ENCODE measurements at regions not wholly inside any gene's neighbourhood (a gene's known extent, or its start where the extent isn't known, plus 50 kb on each side); places are given as distances from the start of the nearest gene placed in this dataset.

DNA sequence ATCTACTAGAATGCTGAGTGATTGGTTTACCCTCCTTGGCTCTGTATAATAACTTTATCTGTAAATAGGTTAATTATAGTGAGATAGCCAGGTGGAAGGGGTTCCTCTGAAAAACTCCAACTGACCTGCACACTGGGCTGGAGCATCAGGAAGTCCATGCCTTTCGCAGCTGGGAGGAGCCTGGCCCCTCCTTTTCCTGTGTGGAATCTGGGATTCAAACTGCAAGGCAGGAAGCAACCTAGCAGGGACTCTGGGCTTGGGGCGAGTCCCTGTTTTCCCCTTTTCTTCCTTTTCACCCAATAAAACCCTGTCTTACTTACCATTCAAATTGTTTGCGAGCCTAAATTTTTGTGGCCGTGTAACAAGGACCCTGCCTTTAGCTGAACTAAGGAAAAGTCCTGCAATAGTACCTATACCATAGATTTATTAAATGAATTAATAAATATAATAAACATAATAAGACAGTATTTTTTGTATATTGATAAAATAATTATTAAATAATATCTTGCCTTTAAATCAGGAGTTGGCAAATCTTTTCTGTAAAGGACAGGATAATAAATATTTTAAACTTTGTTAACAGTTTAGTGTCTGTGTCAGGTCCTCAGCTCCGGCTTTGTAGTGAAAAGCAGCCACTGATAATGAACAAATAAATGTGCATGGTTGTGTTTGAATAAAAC is 406.2 kb upstream of the MMS22L start:
- H3K27ac ChIP-seq (ENCODE audit: low read depth, low read length), result no peak overlapping the region
- H3K36me3 ChIP-seq (ENCODE audit: control insufficient read depth in 3 of 3, insufficient read depth in 3 of 3, low read length in 3 of 3), result no peaks in the 10 kb centered on the region
- H3K9me3 ChIP-seq (ENCODE audit: control insufficient read depth in 3 of 3, low read length in 3 of 3), result no peaks in the 10 kb centered on the region
- H3K9ac ChIP-seq (ENCODE audit: low read depth in 1 of 3, low read length in 3 of 3), result no peak overlapping the region
- H3K4me1 ChIP-seq (ENCODE audit: control insufficient read depth in 3 of 3, insufficient read depth in 3 of 3, low read length in 3 of 3), result no peaks in the 10 kb centered on the region
- H3K27me3 ChIP-seq (ENCODE audit: control insufficient read depth in 3 of 3, insufficient read depth in 3 of 3, low read length in 3 of 3), result no peaks in the 10 kb centered on the region
- no peak overlapping the region for H3K4me3 ChIP-seq (ENCODE audit: low read length in 3 of 3)

DNA sequence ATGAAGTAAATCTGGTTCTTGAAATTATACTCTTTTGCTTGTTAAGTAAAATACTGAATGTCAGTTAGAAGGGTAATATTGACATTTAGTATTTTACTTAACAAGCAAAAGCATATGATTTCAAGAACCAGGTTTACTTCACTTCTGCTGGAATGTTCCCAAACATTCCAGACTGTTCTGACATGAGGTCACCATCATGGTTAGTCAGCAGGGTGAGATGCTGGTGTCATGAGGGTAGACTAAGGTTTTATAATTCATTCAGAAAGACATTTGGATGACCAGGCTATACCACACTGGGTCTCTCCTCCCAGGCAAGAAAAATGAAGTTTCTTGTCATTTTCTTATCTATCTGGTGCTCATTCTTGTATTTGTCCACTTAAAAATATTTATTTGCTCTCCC is 414.4 kb upstream of the MMS22L start:
- Histone ChIP-seq H3K9me3 (ENCODE audit: control insufficient read depth in 3 of 3, low read length in 3 of 3) (no peaks in the 10 kb centered on the region), H3K36me3 (ENCODE audit: control insufficient read depth in 3 of 3, insufficient read depth in 3 of 3, low read length in 3 of 3) (no peaks in the 10 kb centered on the region), H3K4me3 (ENCODE audit: low read length in 3 of 3) (no peak overlapping the region), H3K4me1 (ENCODE audit: control insufficient read depth in 3 of 3, insufficient read depth in 3 of 3, low read length in 3 of 3) (no peaks in the 10 kb centered on the region), H3K27ac (ENCODE audit: low read depth, low read length) (no peak overlapping the region), H3K27me3 (ENCODE audit: control insufficient read depth in 3 of 3, insufficient read depth in 3 of 3, low read length in 3 of 3) (no peaks in the 10 kb centered on the region), H3K9ac (ENCODE audit: low read depth in 1 of 3, low read length in 3 of 3) (no peak overlapping the region)

DNA sequence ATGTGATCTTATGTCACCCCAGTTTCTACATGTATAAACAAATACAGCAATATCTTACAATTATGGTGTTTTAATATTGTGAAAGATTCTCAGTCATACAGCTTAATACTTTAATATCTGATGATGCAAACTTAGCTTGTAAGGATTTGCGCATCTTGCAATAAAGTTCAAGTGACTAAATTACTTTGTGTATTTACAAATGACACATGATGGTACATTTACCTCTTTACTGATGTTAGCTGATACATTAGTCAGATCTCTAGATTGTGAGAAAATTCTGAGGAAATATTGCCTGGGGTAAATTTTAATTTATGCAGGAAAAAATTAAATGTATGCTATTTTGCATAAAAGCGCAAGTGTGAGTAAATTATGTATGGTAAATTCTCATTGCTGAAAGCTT is 418.8 kb upstream of the MMS22L start:
- H3K4me1 ChIP-seq (ENCODE audit: control insufficient read depth in 3 of 3, insufficient read depth in 3 of 3, low read length in 3 of 3), result no peaks in the 10 kb centered on the region

DNA sequence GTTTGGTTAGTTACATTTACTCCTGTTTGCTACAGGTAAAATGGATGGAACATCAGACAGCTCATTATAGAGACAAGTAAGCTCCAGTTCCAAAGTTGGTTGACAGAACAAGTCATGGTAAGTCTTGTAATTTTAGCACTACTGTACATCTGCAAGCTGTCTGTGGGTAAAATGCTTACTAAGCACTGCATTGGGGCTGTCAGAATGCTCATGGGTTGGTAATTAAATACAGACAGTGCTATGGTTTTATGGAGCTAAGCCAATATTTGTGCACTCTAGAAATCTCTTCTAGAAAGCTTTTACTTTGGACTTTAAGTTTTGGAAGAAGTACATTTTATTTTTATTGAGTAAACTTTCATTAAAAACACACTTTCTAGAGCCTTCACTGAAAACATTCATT is 419.2 kb upstream of the MMS22L start:
- Histone ChIP-seq H3K27ac (ENCODE audit: low read depth, low read length) (no peak overlapping the region), H3K36me3 (ENCODE audit: control insufficient read depth in 3 of 3, insufficient read depth in 3 of 3, low read length in 3 of 3) (no peaks in the 10 kb centered on the region), H3K4me1 (ENCODE audit: control insufficient read depth in 3 of 3, insufficient read depth in 3 of 3, low read length in 3 of 3) (no peaks in the 10 kb centered on the region), H3K4me3 (ENCODE audit: low read length in 3 of 3) (no peak overlapping the region), H3K9ac (ENCODE audit: low read depth in 1 of 3, low read length in 3 of 3) (no peak overlapping the region), H3K9me3 (ENCODE audit: control insufficient read depth in 3 of 3, low read length in 3 of 3) (no peaks in the 10 kb centered on the region), H3K27me3 (ENCODE audit: control insufficient read depth in 3 of 3, insufficient read depth in 3 of 3, low read length in 3 of 3) (no peaks in the 10 kb centered on the region)

More for the DNA sequence above, 418.8 kb upstream of the MMS22L start:
- no peak overlapping the region for H3K27ac ChIP-seq (ENCODE audit: low read depth, low read length)
- H3K27me3 ChIP-seq (ENCODE audit: control insufficient read depth in 3 of 3, insufficient read depth in 3 of 3, low read length in 3 of 3), result no peaks in the 10 kb centered on the region
- H3K4me3 ChIP-seq (ENCODE audit: low read length in 3 of 3), result no peak overlapping the region
- no peak overlapping the region for H3K9ac ChIP-seq (ENCODE audit: low read depth in 1 of 3, low read length in 3 of 3)
- H3K9me3 ChIP-seq (ENCODE audit: control insufficient read depth in 3 of 3, low read length in 3 of 3), result no peaks in the 10 kb centered on the region
- no peaks in the 10 kb centered on the region for H3K36me3 ChIP-seq (ENCODE audit: control insufficient read depth in 3 of 3, insufficient read depth in 3 of 3, low read length in 3 of 3)

DNA sequence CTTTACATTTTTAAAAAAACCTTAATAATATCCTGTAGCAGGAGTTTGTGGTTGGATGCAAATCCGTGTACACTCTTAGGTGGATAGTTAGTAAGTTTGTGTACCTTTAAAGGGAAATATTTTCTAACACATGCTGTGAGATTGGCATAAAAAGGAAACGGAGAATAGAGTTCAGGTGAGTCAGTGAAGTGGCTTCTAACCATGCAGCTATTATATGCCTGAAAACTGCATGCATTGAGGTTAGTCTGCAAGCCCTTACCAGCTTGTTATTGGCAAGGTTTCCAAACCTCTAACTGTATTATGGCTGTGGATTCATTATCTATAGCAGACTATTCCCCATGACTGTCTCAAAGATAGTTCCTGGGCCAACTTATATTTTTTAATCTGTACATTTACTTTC is 420.6 kb upstream of the MMS22L start:
- no peaks in the 10 kb centered on the region for H3K27me3 ChIP-seq (ENCODE audit: control insufficient read depth in 3 of 3, insufficient read depth in 3 of 3, low read length in 3 of 3)
- H3K36me3 ChIP-seq (ENCODE audit: control insufficient read depth in 3 of 3, insufficient read depth in 3 of 3, low read length in 3 of 3), result no peaks in the 10 kb centered on the region
- H3K9ac ChIP-seq (ENCODE audit: low read depth in 1 of 3, low read length in 3 of 3), result no peak overlapping the region
- H3K9me3 ChIP-seq (ENCODE audit: control insufficient read depth in 3 of 3, low read length in 3 of 3), result no peaks in the 10 kb centered on the region
- no peak overlapping the region for H3K4me3 ChIP-seq (ENCODE audit: low read length in 3 of 3)
- H3K27ac ChIP-seq (ENCODE audit: low read depth, low read length), result no peak overlapping the region
- no peaks in the 10 kb centered on the region for H3K4me1 ChIP-seq (ENCODE audit: control insufficient read depth in 3 of 3, insufficient read depth in 3 of 3, low read length in 3 of 3)

DNA sequence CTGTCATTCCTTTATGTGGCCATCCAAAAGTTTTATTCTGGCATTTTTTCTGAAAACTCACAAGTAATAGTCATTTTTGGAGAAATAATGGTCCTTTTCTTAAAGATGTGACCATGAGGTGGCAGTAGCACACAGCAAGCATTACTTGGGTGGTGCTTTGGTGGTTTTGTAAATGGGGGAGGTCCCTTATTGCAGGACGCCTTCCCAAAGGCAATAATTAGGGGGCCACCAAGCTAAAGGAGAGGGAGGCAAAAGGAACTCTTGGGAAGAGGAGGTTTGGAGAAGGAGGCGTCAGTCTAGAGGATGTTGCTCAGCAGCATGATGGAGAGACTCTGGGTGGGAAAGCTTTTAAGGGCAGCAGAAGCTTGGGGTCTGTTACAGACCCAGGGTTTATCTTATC is 422.6 kb upstream of the MMS22L start:
- H3K9me3 ChIP-seq (ENCODE audit: control insufficient read depth in 3 of 3, low read length in 3 of 3), result no peaks in the 10 kb centered on the region
- no peaks in the 10 kb centered on the region for H3K27me3 ChIP-seq (ENCODE audit: control insufficient read depth in 3 of 3, insufficient read depth in 3 of 3, low read length in 3 of 3)
- no peak overlapping the region for H3K4me3 ChIP-seq (ENCODE audit: low read length in 3 of 3)
- H3K4me1 ChIP-seq (ENCODE audit: control insufficient read depth in 3 of 3, insufficient read depth in 3 of 3, low read length in 3 of 3), result no peaks in the 10 kb centered on the region
- no peak overlapping the region for H3K9ac ChIP-seq (ENCODE audit: low read depth in 1 of 3, low read length in 3 of 3)
- no peak overlapping the region for H3K27ac ChIP-seq (ENCODE audit: low read depth, low read length)
- no peaks in the 10 kb centered on the region for H3K36me3 ChIP-seq (ENCODE audit: control insufficient read depth in 3 of 3, insufficient read depth in 3 of 3, low read length in 3 of 3)

DNA sequence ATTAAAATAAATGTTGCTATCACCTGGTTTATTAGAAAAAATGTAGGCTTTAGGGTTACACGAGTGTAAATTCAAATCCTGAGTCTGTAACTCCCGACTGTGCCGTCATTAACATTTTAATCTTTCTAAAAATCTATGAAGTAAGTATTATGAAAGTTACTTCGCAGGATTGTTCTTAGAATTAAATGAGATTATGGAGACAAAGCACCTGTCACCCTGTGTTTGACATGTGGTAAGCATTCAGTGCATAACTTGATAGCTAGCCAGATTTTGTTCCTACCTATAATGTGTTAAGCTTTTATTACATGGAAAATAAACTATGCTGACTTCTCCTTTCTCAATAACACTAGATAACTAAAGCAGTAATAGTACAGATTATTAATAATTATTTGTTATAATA is 429.7 kb upstream of the MMS22L start:
- Histone ChIP-seq H3K4me3 (ENCODE audit: low read length in 3 of 3) (no peak overlapping the region), H3K9ac (ENCODE audit: low read depth in 1 of 3, low read length in 3 of 3) (no peak overlapping the region), H3K27me3 (ENCODE audit: control insufficient read depth in 3 of 3, insufficient read depth in 3 of 3, low read length in 3 of 3) (no peaks in the 10 kb centered on the region), H3K36me3 (ENCODE audit: control insufficient read depth in 3 of 3, insufficient read depth in 3 of 3, low read length in 3 of 3) (no peaks in the 10 kb centered on the region), H3K4me1 (ENCODE audit: control insufficient read depth in 3 of 3, insufficient read depth in 3 of 3, low read length in 3 of 3) (no peaks in the 10 kb centered on the region), H3K27ac (ENCODE audit: low read depth, low read length) (no peak overlapping the region), H3K9me3 (ENCODE audit: control insufficient read depth in 3 of 3, low read length in 3 of 3) (no peaks in the 10 kb centered on the region)

DNA sequence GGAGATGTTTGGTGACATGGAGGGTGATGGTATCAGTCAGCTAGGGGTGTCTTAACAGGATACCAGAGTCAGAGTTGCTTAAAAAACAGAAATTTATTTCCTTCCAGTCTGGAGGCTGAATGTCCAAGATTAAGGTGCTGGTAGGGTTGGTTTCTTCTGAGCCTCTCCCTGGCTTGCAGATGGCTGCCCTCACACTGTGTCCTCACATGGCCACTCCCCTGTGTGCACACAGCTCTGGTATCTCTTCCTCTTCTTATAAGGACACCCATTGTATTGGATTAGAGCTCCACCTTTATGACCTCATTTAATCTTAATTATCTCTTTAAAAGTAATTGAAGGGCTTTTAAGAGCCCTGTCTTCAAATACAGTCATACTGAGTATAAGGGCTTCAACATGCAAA is 431.8 kb upstream of the MMS22L start:
- Histone ChIP-seq H3K9ac (ENCODE audit: low read depth in 1 of 3, low read length in 3 of 3) (no peak overlapping the region), H3K9me3 (ENCODE audit: control insufficient read depth in 3 of 3, low read length in 3 of 3) (no peaks in the 10 kb centered on the region), H3K36me3 (ENCODE audit: control insufficient read depth in 3 of 3, insufficient read depth in 3 of 3, low read length in 3 of 3) (no peaks in the 10 kb centered on the region), H3K4me1 (ENCODE audit: control insufficient read depth in 3 of 3, insufficient read depth in 3 of 3, low read length in 3 of 3) (no peaks in the 10 kb centered on the region), H3K4me3 (ENCODE audit: low read length in 3 of 3) (no peak overlapping the region), H3K27ac (ENCODE audit: low read depth, low read length) (no peak overlapping the region), H3K27me3 (ENCODE audit: control insufficient read depth in 3 of 3, insufficient read depth in 3 of 3, low read length in 3 of 3) (no peaks in the 10 kb centered on the region)

DNA sequence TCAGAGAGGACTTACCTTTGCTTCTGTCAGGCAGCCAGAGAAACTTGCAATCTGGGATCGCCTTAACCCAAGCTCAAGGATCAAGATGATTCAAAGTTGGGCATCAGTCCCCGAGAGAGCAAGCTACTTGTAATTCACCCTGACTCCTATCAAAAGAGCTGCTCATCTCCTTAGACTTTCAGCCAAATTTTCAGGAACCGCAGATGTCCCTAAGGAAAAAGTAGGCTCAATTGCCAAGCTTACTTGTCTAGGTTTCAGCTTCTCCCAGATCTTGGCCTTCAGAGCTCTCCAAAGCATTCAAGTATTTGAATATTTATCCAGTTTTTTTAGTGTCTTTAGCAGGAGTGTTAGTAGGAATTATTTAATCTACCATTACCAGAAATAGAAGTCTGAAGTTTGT is 434.1 kb upstream of the MMS22L start:
- Histone ChIP-seq H3K4me3 (ENCODE audit: low read length in 3 of 3) (no peak overlapping the region), H3K9me3 (ENCODE audit: control insufficient read depth in 3 of 3, low read length in 3 of 3) (no peaks in the 10 kb centered on the region), H3K27ac (ENCODE audit: low read depth, low read length) (no peak overlapping the region), H3K36me3 (ENCODE audit: control insufficient read depth in 3 of 3, insufficient read depth in 3 of 3, low read length in 3 of 3) (no peaks in the 10 kb centered on the region), H3K4me1 (ENCODE audit: control insufficient read depth in 3 of 3, insufficient read depth in 3 of 3, low read length in 3 of 3) (no peaks in the 10 kb centered on the region), H3K27me3 (ENCODE audit: control insufficient read depth in 3 of 3, insufficient read depth in 3 of 3, low read length in 3 of 3) (no peaks in the 10 kb centered on the region), H3K9ac (ENCODE audit: low read depth in 1 of 3, low read length in 3 of 3) (no peak overlapping the region)

DNA sequence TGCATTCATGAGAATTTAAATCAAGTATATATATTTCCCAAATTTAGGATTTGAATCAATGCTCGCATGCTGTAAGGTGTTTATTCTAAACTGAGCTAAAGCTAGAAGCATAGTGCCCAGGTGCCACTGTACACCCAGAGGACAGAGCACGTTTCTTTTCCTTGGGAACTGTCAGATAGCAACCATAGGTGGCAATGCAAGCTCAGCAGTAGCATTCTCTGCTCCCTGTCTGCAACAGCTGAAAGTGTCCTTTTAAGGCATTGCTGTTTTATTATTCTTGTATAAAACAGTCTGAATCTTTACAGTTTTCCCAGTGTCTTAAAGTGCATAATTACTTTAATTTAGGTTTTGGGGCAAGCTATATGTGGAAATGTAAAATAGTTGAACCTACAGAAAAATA is 443.4 kb upstream of the MMS22L start:
- Histone ChIP-seq H3K4me1 (ENCODE audit: control insufficient read depth in 3 of 3, insufficient read depth in 3 of 3, low read length in 3 of 3) (no peaks in the 10 kb centered on the region), H3K9me3 (ENCODE audit: control insufficient read depth in 3 of 3, low read length in 3 of 3) (no peaks in the 10 kb centered on the region), H3K36me3 (ENCODE audit: control insufficient read depth in 3 of 3, insufficient read depth in 3 of 3, low read length in 3 of 3) (no peaks in the 10 kb centered on the region), H3K9ac (ENCODE audit: low read depth in 1 of 3, low read length in 3 of 3) (no peak overlapping the region), H3K27me3 (ENCODE audit: control insufficient read depth in 3 of 3, insufficient read depth in 3 of 3, low read length in 3 of 3) (no peaks in the 10 kb centered on the region), H3K27ac (ENCODE audit: low read depth, low read length) (no peak overlapping the region), H3K4me3 (ENCODE audit: low read length in 3 of 3) (no peak overlapping the region)

DNA sequence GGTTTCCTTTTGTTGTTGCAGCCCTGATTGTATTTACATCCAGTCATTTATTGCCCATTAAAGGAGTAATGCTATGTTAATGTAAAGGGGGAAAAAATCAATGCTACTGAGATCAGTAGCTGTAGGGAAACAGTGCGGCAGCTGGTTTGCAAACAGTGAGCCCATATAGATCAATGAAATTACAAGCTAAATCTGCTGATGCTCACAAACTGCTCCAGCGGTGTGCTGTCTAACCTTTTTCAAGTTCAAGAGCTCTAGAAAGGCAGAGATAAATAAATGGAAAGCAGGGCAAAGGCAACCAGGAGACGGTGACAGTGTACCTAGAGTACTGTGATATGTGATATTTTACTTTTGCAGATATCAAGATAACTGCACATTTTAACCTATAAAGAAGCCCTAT is 449.0 kb upstream of the MMS22L start:
- Histone ChIP-seq H3K9ac (ENCODE audit: low read depth in 1 of 3, low read length in 3 of 3) (no peak overlapping the region), H3K36me3 (ENCODE audit: control insufficient read depth in 3 of 3, insufficient read depth in 3 of 3, low read length in 3 of 3) (no peaks in the 10 kb centered on the region), H3K27ac (ENCODE audit: low read depth, low read length) (no peak overlapping the region), H3K4me3 (ENCODE audit: low read length in 3 of 3) (no peak overlapping the region), H3K9me3 (ENCODE audit: control insufficient read depth in 3 of 3, low read length in 3 of 3) (no peaks in the 10 kb centered on the region), H3K4me1 (ENCODE audit: control insufficient read depth in 3 of 3, insufficient read depth in 3 of 3, low read length in 3 of 3) (no peaks in the 10 kb centered on the region), H3K27me3 (ENCODE audit: control insufficient read depth in 3 of 3, insufficient read depth in 3 of 3, low read length in 3 of 3) (no peaks in the 10 kb centered on the region)

All from skeletal muscle tissue (tissue), 3 donors.